Parathyroid adenoma (tissue), 2 donors: ENCODE measurements at regions not wholly inside any gene's neighbourhood (a gene's known extent, or its start where the extent isn't known, plus 50 kb on each side); places are given as distances from the start of the nearest gene placed in this dataset.

Experiments used
- H2AFZ ChIP-seq: fragments of 300-600 bp; sonication (generic); one replicate; pipeline ENCODE4 v1.7.0; 2017; ENCODE audit warnings: antibody characterized with exemption, mild to moderate bottlenecking
- H3K27ac ChIP-seq: fragments of 300-600 bp; sonication (generic); one replicate; pipeline ENCODE4 v1.7.0; 2017
- H3K27me3 ChIP-seq: fragments of 300-600 bp; sonication (generic); one replicate; pipeline ENCODE4 v1.7.0; 2017; ENCODE audit warnings: low read length; ENCODE audit not compliant: control insufficient read depth, insufficient read depth
- H3K36me3 ChIP-seq: fragments of 300-600 bp; sonication (generic); one replicate; pipeline ENCODE4 v1.7.0; 2017; ENCODE audit warnings: low read length; ENCODE audit not compliant: control insufficient read depth, insufficient read depth
- H3K4me1 ChIP-seq: fragments of 300-600 bp; sonication (generic); one replicate; pipeline ENCODE4 v1.7.0; 2017; ENCODE audit warnings: control low read depth
- H3K4me2 ChIP-seq: fragments of 300-600 bp; sonication (generic); one replicate; pipeline ENCODE4 v1.7.0; 2017; ENCODE audit warnings: low read length
- H3K4me3 ChIP-seq: fragments of 300-600 bp; sonication (generic); one replicate; pipeline ENCODE4 v1.7.0; 2017; ENCODE audit warnings: low read depth, low read length
- H3K79me2 ChIP-seq: fragments of 300-600 bp; sonication (generic); one replicate; pipeline ENCODE4 v1.7.0; 2017; ENCODE audit warnings: control low read depth
- H3K9ac ChIP-seq: fragments of 300-600 bp; sonication (generic); one replicate; pipeline ENCODE4 v1.7.0; 2017; ENCODE audit warnings: mild to moderate bottlenecking
- H3K9me3 ChIP-seq: fragments of 300-600 bp; sonication (generic); one replicate; pipeline ENCODE4 v1.7.0; 2017; ENCODE audit warnings: low read length; ENCODE audit not compliant: control insufficient read depth
- CTCF ChIP-seq: fragments of 300-600 bp; sonication (generic); IDR thresholded peaks from one replicate; pipeline ENCODE4 v1.7.0; 2017; ENCODE audit warnings: antibody characterized with exemption, mild to moderate bottlenecking
- donor health status: primary hyperparathyroidism.

DNA sequence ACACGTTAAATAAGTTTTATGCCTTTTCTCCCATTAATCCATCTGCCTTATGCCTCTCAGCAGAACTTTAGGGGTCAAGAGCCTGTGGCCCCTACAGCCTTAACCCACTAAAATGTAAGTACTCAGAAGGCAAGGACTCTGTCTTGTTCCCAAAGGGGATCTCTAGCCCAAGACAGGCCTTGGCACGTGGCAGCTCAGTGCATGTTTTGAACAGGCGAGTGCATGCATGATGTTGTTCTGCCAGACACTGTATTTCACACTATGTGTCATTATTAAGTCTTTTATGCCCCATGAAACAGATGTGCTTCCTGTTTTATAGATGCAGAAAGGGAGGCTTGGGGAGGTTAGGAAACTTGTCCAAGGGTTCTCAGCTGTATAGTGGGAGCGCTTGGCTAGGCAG is 102.8 kb downstream of the ETS2 start:
- Histone ChIP-seq H3K27ac (peak overlapping the region; percentile 99), H3K27me3 (no peaks in the 10 kb centered on the region), H3K36me3 (no peaks in the 10 kb centered on the region), H3K4me3 (no peak overlapping the region), H3K9me3 (no peaks in the 10 kb centered on the region), H3K4me1 (peaks cover 66% of the 10 kb centered on the region), H3K4me2 (no peak overlapping the region), H2AFZ (no peak overlapping the region), H3K79me2 (no peaks in the 10 kb centered on the region), H3K9ac (no peak overlapping the region)
- TF ChIP-seq CTCF = no peak

DNA sequence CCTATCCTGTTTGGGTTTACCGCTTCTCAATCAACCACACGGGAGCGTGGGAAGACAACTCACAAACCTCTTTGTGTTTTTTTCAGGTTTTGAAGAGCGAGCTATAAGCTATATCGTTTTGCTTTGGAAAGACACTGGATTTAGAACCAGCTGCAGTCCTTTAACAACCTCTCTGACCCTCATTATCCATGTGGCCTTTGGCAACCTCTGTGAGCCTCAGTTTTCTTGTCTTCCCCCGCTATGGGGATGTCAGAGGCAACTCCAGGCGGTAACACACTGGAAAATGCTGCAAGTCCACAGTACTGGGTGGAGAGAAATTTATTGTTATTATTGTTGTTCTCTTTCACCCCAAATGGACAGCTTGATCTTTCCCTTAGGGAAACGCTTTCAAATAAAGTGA is 100.0 kb downstream of the ETS2 start:
- no peak overlapping the region for H3K4me2 ChIP-seq
- no peak overlapping the region for H3K9ac ChIP-seq
- no peaks in the 10 kb centered on the region for H3K36me3 ChIP-seq
- no peaks in the 10 kb centered on the region for H3K9me3 ChIP-seq
- peak overlapping the region; percentile 53 for H3K27ac ChIP-seq
- H3K27me3 ChIP-seq = no peaks in the 10 kb centered on the region
- peaks cover 47% of the 10 kb centered on the region for H3K4me1 ChIP-seq
- no peak overlapping the region for H3K4me3 ChIP-seq
- no peaks in the 10 kb centered on the region for H3K79me2 ChIP-seq
- no peak for TF ChIP-seq CTCF
- no peak overlapping the region for H2AFZ ChIP-seq

DNA sequence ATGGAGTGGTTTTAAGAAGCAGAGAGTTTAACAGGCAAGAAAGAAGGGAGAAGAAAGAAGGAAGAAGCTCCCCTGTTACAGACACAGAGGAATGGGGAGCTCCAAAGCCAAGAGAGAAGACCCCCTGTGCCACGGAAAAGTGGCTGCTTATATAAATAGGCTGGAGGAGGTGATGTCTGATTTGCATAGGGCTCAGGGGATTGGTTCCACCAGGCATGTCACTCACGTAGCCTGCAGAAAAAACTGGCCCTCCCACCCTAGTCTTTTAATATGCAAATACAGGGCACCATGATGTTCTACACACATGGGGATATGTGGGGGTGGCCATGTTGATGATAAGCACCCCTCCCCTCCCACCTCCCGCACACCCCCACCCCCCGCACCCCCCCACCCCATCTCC is 99.6 kb downstream of the ETS2 start:
- no peaks in the 10 kb centered on the region for H3K9me3 ChIP-seq
- H3K9ac ChIP-seq = no peak overlapping the region
- H3K4me2 ChIP-seq = no peak overlapping the region
- H3K27me3 ChIP-seq = no peaks in the 10 kb centered on the region
- TF ChIP-seq CTCF = no peak
- H3K4me3 ChIP-seq = no peak overlapping the region
- H3K27ac ChIP-seq = peak overlapping the region; percentile 94
- H3K4me1 ChIP-seq = peaks cover 43% of the 10 kb centered on the region
- H2AFZ ChIP-seq = no peak overlapping the region
- no peaks in the 10 kb centered on the region for H3K36me3 ChIP-seq
- no peaks in the 10 kb centered on the region for H3K79me2 ChIP-seq

GRCh38 chr21:38903690-38904139 is 98.0 kb downstream of the ETS2 start:
- Histone ChIP-seq H3K36me3 (no peaks in the 10 kb centered on the region), H2AFZ (peak overlapping the region; percentile 7), H3K9me3 (no peaks in the 10 kb centered on the region), H3K79me2 (no peaks in the 10 kb centered on the region), H3K9ac (no peak overlapping the region), H3K4me3 (no peak overlapping the region), H3K4me1 (peaks cover 28% of the 10 kb centered on the region), H3K27me3 (no peaks in the 10 kb centered on the region), H3K4me2 (peak overlapping the region; percentile 39), H3K27ac (peak overlapping the region; percentile 94)
- TF ChIP-seq CTCF = no peak

- Histone ChIP-seq H3K36me3 (no peaks in the 10 kb centered on the region), H3K9me3 (no peaks in the 10 kb centered on the region), H3K9ac (no peak overlapping the region), H3K4me1 (peaks cover 21% of the 10 kb centered on the region), H3K4me2 (peak overlapping the region; percentile 39), H3K79me2 (no peaks in the 10 kb centered on the region), H3K27me3 (no peaks in the 10 kb centered on the region), H3K4me3 (no peak overlapping the region), H2AFZ (no peak overlapping the region), H3K27ac (peak overlapping the region; percentile 94)
- TF ChIP-seq CTCF = no peak
Observed at GRCh38 chr21:38902608-38903445, 97.1 kb downstream of the ETS2 start.
